ENCODE measurements at regions not wholly inside any gene's neighbourhood (a gene's known extent, or its start where the extent isn't known, plus 50 kb on each side); places are given as distances from the start of the nearest gene placed in this dataset.

DNA sequence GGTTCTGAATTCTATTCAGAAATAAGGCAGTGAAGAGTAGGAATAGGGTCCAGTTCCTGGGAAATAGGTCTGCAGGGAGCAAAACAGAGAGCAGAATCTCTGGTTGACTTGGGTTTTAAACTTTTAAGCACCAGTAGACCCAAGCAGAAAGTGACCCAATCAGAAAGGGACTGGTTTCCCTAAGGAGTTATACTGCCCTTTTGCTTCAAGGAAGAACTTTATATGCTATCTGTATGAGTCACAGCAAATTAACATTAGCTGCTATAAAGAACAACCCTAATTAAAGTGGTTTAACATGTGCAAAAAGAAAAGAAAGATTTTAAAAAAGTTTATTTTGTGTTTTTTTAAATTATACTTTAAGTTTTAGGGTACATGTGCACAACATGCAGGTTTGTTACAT, 263.6 kb upstream of the EMCN start:
- Mint-ChIP-seq H3K36me3 (no peaks in the 10 kb centered on the region), H3K27me3 (no peaks in the 10 kb centered on the region), H3K4me1 (no peaks in the 10 kb centered on the region), H3K9me3 (peaks cover 1% of the 10 kb centered on the region), H3K4me3 (no peak overlapping the region), H3K27ac (no peak overlapping the region)
- DNase-seq: no peak

- Mint-ChIP-seq H3K4me1 (no peaks in the 10 kb centered on the region), H3K27ac (no peak overlapping the region), H3K4me3 (no peak overlapping the region), H3K9me3 (peaks cover 6% of the 10 kb centered on the region), H3K36me3 (no peaks in the 10 kb centered on the region), H3K27me3 (no peaks in the 10 kb centered on the region)
- DNase-seq: no peak
Observed at GRCh38 chr4:100780126-100780525, 262.3 kb upstream of the EMCN start.

- Mint-ChIP-seq H3K4me1 (no peaks in the 10 kb centered on the region), H3K9me3 (peaks cover 8% of the 10 kb centered on the region), H3K36me3 (no peaks in the 10 kb centered on the region), H3K4me3 (no peak overlapping the region), H3K27me3 (no peaks in the 10 kb centered on the region), H3K27ac (no peak overlapping the region)
- no peak for DNase-seq
Observed at GRCh38 chr4:100778431-100778830, 260.6 kb upstream of the EMCN start.

- Mint-ChIP-seq H3K9me3 (peaks cover 9% of the 10 kb centered on the region), H3K27ac (no peak overlapping the region), H3K4me1 (no peaks in the 10 kb centered on the region), H3K36me3 (no peaks in the 10 kb centered on the region), H3K27me3 (peaks cover 20% of the 10 kb centered on the region), H3K4me3 (no peak overlapping the region)
- no peak for DNase-seq
Observed at GRCh38 chr4:100762738-100763137, 244.9 kb upstream of the EMCN start.

DNA sequence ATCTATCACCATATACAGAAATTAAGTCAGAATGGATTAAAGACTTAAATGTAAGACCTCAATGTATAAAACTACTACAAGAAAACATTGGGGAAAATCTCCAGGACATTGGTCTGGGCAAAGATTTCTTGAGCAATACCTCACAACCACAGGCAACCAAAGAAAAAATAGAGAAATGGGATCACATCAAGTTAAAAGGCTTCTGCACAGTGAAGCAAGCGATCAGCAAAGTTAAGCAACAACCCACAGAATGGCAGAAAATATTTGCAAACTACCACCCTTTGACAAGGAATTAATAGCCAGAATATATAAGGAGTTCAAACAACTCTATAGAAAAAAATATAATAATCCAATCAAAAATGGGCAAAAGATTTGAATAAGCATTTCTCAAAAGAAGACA, 236.9 kb upstream of the EMCN start:
- Mint-ChIP-seq H3K4me3 (no peak overlapping the region), H3K27ac (no peak overlapping the region), H3K9me3 (peaks cover 9% of the 10 kb centered on the region), H3K36me3 (no peaks in the 10 kb centered on the region), H3K4me1 (no peaks in the 10 kb centered on the region), H3K27me3 (peaks cover 3% of the 10 kb centered on the region)
- no peak for DNase-seq

DNA sequence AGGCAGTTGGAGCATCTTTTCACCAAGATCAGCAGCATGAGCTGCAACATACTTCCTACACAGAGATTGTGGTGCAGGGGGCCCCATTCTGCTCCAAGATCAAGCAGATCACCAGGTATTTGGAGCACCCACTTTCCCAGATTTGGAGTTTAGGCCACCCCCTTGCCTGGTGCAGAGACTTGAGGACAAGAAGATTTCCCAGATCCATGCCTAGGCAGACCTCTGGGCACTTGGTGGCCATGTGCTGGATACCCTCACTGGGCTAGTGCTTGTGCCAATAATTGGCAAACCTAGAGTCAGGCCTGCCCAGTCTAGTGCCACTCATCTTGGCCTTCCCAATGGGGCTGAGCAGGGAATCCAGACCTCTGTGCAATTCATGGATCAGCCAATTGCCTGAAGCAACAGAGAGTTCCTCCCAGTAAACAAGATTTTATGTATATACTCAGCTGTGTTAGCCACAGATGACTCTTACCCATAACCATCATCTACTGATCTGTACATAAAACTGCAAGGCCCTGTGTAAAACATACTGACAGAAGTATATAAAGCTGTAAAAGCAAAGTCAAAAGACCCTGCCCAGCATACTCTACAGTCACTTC, 228.4 kb upstream of the EMCN start:
- Mint-ChIP-seq H3K9me3 (no peaks in the 10 kb centered on the region), H3K4me1 (no peaks in the 10 kb centered on the region), H3K27me3 (peaks cover 4% of the 10 kb centered on the region), H3K27ac (no peak overlapping the region), H3K4me3 (no peak overlapping the region), H3K36me3 (no peaks in the 10 kb centered on the region)
- DNase-seq: no peak

DNA sequence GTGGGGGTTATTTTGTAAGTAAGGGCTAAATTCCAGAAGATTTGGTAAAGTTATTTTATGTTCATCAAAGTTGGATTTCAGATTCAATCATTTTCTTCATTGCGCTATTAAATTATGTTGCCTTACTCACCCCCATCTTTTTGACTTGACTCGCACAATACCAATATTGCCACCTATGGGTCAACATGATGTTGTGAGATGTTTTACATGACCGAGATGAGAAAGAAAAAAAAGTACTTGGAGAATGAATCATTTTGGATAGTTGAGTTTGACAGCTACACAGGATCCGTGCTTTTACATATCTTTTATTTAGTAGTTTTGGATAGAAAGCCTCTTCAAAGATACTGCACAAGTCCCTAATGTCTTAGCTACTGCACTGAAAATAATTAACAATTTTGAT, 224.2 kb upstream of the EMCN start:
- H3K27ac Mint-ChIP-seq: no peak overlapping the region
- no peak overlapping the region for H3K4me3 Mint-ChIP-seq
- H3K9me3 Mint-ChIP-seq: no peaks in the 10 kb centered on the region
- H3K36me3 Mint-ChIP-seq: no peaks in the 10 kb centered on the region
- no peak for DNase-seq
- H3K27me3 Mint-ChIP-seq: peaks cover 4% of the 10 kb centered on the region
- no peaks in the 10 kb centered on the region for H3K4me1 Mint-ChIP-seq

DNA sequence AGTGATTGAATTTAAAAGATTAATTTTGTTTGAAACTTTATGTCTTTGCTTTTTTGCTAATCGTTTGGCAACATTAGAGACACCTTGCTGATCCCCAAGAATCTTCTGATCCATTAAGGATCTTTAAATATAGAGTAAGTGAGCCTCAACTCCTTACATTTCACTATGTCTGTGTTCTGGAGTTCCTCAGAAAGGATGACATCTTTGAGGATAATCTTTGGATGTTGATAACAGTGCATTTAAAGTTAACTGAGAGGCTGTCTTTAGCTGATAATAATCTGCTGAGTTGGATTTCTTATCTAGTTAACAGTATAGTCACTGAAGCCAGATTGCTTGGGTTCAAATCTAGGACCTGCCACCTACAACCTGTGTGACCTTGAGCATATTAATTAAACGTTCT, 221.6 kb upstream of the EMCN start:
- no peaks in the 10 kb centered on the region for H3K4me1 Mint-ChIP-seq
- H3K36me3 Mint-ChIP-seq: no peaks in the 10 kb centered on the region
- no peak overlapping the region for H3K4me3 Mint-ChIP-seq
- no peaks in the 10 kb centered on the region for H3K27me3 Mint-ChIP-seq
- H3K9me3 Mint-ChIP-seq: peaks cover 2% of the 10 kb centered on the region
- DNase-seq: no peak
- H3K27ac Mint-ChIP-seq: no peak overlapping the region

GRCh38 chr4:100738196-100739165, 220.7 kb upstream of the EMCN start:
- H3K9me3 Mint-ChIP-seq: peaks cover 6% of the 10 kb centered on the region
- no peak for DNase-seq
- no peaks in the 10 kb centered on the region for H3K4me1 Mint-ChIP-seq
- H3K27me3 Mint-ChIP-seq: no peaks in the 10 kb centered on the region
- no peaks in the 10 kb centered on the region for H3K36me3 Mint-ChIP-seq
- H3K4me3 Mint-ChIP-seq: no peak overlapping the region
- no peak overlapping the region for H3K27ac Mint-ChIP-seq

DNA sequence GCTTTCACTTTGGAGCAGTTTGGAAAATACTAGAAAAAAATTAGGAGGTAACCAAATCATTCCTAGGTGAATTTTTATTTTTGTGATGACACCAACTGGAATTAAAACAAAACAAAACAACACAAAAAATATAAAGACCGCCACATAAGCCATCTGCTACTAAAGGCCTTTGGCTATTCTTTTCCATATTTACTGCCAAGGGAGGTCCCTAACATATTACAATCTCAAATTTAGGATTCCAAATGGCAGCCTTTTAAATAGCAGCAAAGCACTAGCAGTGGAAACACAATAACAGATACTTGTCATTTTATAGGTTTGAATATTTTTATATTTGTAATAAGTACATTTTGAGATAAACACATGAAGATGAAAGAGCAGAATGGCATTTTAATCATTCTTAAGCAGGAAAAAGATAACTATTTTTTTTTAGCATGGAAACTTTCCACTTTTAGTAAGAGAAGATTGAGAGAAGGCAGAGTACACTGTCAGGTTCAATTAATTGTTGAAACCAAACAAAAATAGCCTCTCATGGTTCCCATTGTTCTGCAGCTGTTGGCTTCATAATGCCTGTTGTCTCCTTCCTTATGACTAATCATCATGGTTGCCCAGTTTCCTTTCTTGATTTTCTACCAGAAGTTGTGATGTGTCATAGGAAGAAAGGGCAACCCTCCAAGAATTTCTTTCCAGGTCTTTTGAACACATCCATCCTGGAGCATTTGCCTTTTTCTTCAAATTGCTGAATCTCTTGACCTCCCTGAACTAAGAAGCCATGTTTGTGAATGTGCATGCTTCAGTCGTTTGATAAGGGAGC, 219.0 kb upstream of the EMCN start:
- no peak overlapping the region for H3K4me3 Mint-ChIP-seq
- H3K27me3 Mint-ChIP-seq: no peaks in the 10 kb centered on the region
- H3K27ac Mint-ChIP-seq: no peak overlapping the region
- no peaks in the 10 kb centered on the region for H3K4me1 Mint-ChIP-seq
- H3K9me3 Mint-ChIP-seq: peaks cover 6% of the 10 kb centered on the region
- H3K36me3 Mint-ChIP-seq: no peaks in the 10 kb centered on the region
- no peak for DNase-seq

DNA sequence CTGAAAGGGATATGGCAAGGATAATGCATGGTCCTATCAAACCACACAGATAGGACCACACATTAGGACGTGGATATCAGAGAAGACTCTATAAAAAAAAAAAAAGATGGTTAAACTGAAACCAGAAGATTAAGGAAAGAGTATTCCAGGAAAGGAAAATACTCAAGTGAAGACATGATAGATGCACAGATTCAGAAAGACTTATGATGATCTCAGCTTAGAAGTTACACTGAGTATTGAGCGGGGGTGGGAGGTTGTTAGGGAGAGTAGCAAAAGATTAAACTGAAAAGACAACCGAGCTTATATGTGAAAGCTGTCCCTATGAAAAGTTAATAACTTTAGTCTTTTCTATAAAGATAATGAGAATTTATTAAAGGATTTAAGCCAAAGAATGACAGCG, 211.0 kb upstream of the EMCN start:
- no peaks in the 10 kb centered on the region for H3K4me1 Mint-ChIP-seq
- no peak overlapping the region for H3K4me3 Mint-ChIP-seq
- no peaks in the 10 kb centered on the region for H3K36me3 Mint-ChIP-seq
- H3K9me3 Mint-ChIP-seq: peaks cover 3% of the 10 kb centered on the region
- no peak overlapping the region for H3K27ac Mint-ChIP-seq
- no peaks in the 10 kb centered on the region for H3K27me3 Mint-ChIP-seq
- no peak for DNase-seq

DNA sequence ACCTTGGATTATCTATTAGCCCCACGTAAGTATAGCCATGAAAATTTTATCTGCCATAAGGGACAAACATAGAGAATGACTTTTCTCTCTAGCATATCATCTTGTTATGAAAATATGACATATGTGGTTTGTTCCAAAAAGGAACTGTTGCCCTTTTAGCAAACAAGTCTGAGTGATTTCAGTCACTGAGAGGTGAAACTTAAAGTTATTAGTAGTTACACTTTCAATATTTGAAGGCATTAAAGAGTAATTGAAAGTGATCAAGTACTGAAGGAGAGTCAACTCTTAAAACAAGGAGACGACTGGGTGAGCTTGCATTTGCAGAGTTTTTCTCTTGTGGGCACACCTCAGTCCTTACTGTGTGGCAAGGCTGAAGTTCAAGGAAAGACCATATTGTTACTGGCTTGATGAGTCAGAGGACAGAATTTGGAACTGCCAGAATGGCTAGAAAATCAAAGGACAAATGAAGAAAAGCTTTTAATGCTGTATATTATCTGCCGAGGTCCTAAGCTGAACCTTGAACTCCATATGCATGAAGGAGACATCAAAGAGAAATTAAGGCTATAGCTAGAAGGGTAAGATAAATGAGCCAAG, 205.1 kb upstream of the EMCN start:
- H3K27ac Mint-ChIP-seq: no peak overlapping the region
- DNase-seq: no peak
- H3K4me1 Mint-ChIP-seq: no peaks in the 10 kb centered on the region
- peaks cover 3% of the 10 kb centered on the region for H3K36me3 Mint-ChIP-seq
- no peak overlapping the region for H3K4me3 Mint-ChIP-seq
- H3K27me3 Mint-ChIP-seq: peaks cover 20% of the 10 kb centered on the region
- H3K9me3 Mint-ChIP-seq: peaks cover 3% of the 10 kb centered on the region

DNA sequence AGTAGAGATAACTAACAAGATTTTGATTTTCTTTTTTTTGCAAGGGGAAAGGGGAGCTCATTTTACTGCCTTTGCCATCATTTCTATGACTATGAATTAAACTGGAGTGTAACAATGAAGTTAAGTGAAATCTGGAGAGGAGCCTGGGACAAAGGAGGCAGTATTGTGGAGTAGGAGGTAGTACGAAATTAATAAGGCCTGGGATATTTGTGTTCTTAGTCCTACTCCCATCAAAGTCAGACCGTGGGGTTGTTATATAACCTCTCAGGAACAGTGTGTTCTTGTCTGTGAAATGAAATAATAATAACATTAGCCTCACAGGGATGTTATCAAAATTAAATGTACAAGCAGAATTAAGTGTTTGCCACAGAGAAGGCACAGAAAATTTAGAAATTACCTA, 204.3 kb upstream of the EMCN start:
- no peak overlapping the region for H3K27ac Mint-ChIP-seq
- H3K4me3 Mint-ChIP-seq: no peak overlapping the region
- peaks cover 3% of the 10 kb centered on the region for H3K36me3 Mint-ChIP-seq
- H3K4me1 Mint-ChIP-seq: no peaks in the 10 kb centered on the region
- peaks cover 20% of the 10 kb centered on the region for H3K27me3 Mint-ChIP-seq
- H3K9me3 Mint-ChIP-seq: peaks cover 3% of the 10 kb centered on the region
- no peak for DNase-seq

GRCh38 chr4:100721490-100721889, 203.7 kb upstream of the EMCN start:
- no peak for DNase-seq
- H3K27ac Mint-ChIP-seq: no peak overlapping the region
- peaks cover 3% of the 10 kb centered on the region for H3K9me3 Mint-ChIP-seq
- H3K4me1 Mint-ChIP-seq: no peaks in the 10 kb centered on the region
- H3K27me3 Mint-ChIP-seq: peaks cover 20% of the 10 kb centered on the region
- no peak overlapping the region for H3K4me3 Mint-ChIP-seq
- peaks cover 3% of the 10 kb centered on the region for H3K36me3 Mint-ChIP-seq

GRCh38 chr4:100721077-100721476, 203.3 kb upstream of the EMCN start:
- H3K36me3 Mint-ChIP-seq: peaks cover 3% of the 10 kb centered on the region
- H3K27me3 Mint-ChIP-seq: peaks cover 20% of the 10 kb centered on the region
- no peak overlapping the region for H3K4me3 Mint-ChIP-seq
- H3K27ac Mint-ChIP-seq: no peak overlapping the region
- DNase-seq: no peak
- no peaks in the 10 kb centered on the region for H3K4me1 Mint-ChIP-seq
- peaks cover 3% of the 10 kb centered on the region for H3K9me3 Mint-ChIP-seq
